ENCODE measurements at regions not wholly inside any gene's neighbourhood (a gene's known extent, or its start where the extent isn't known, plus 50 kb on each side); places are given as distances from the start of the nearest gene placed in this dataset.

DNA sequence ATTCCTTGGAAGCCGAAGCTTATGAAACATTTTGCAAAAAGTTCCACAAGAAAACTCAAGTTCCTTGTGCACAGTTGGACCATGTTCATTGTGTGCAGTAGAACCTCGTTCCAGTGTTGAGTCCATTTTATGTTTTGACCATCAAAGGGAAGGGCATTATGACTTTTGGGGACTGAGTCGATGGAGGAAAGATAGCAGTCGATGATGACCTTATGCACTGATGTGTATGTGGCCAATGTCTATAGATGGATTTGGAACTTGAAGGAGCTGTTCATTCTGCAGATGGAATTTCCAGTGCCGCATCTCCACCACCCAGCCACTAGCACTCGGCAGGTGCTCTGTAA is 71.5 kb upstream of the IGLL5 start:
- CTCF ChIA-PET: interaction anchor here (0.9 to 2.1 kb wide), 2 partner anchors 28 to 144 kb away, joined by 3 to 6 read pairs; no protein-coding TSS in a partner anchor

DNA sequence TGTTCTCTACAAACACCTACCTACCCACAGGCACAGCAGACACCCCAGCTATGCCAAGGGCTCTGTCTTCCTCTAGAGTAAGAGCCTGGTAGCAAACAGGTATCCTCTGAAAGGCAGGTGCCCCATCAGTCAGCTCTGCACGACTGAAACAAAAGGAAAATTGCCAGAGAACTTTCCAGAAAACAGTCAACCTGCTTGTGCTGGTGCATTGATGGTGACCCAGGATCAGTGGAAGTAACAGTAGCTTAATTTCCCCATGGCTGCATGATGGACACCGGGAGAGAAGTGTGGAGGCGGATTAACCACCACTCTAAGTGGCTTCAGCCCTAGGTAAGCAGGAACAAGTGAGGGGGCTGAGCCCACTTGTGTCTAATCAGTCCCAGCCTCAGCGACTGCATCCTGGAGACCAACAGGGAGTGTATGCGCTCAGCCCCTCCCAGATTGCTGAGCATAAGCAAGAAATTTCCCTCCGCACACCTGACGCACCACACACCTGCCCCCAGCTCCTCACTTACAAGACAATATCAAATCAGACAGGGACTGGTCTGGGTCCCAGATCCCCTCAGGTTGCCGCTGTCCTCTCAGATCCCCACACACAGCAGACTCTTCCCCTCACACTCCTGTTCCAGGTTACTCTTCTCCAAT is 70.7 kb upstream of the IGLL5 start:
- no peak for DNase-seq (ENCODE audit: low read depth)
- no peaks in the 10 kb centered on the region for H3K27me3 ChIP-seq (ENCODE audit: control insufficient read depth, insufficient read depth, low read length)
- ChIA-PET POLR2A (no interaction called here), CTCF (interaction anchor here (0.9 to 2.1 kb wide), 2 partner anchors 29 to 143 kb away, joined by 3 to 6 read pairs; no protein-coding TSS in a partner anchor)
- no peak overlapping the region for H3K4me3 ChIP-seq (ENCODE audit: low read depth, low read length)
- no peaks in the 10 kb centered on the region for H3K36me3 ChIP-seq (ENCODE audit: control insufficient read depth, insufficient read depth, low read length)
- TF ChIP-seq, protein P1, sequence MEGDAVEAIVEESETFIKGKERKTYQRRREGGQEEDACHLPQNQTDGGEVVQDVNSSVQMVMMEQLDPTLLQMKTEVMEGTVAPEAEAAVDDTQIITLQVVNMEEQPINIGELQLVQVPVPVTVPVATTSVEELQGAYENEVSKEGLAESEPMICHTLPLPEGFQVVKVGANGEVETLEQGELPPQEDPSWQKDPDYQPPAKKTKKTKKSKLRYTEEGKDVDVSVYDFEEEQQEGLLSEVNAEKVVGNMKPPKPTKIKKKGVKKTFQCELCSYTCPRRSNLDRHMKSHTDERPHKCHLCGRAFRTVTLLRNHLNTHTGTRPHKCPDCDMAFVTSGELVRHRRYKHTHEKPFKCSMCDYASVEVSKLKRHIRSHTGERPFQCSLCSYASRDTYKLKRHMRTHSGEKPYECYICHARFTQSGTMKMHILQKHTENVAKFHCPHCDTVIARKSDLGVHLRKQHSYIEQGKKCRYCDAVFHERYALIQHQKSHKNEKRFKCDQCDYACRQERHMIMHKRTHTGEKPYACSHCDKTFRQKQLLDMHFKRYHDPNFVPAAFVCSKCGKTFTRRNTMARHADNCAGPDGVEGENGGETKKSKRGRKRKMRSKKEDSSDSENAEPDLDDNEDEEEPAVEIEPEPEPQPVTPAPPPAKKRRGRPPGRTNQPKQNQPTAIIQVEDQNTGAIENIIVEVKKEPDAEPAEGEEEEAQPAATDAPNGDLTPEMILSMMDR (IDR thresholded peaks at IDR 0.05; ENCODE audit: insufficient read depth, low read depth, low read length): no peak

More for the DNA sequence above, 71.5 kb upstream of the IGLL5 start:
- TF ChIP-seq, protein P1 (IDR thresholded peaks at IDR 0.05; ENCODE audit: insufficient read depth, low read depth, low read length): no peak
- H3K27me3 ChIP-seq (ENCODE audit: control insufficient read depth, insufficient read depth, low read length): no peaks in the 10 kb centered on the region
- POLR2A ChIA-PET: no interaction called here
- H3K4me3 ChIP-seq (ENCODE audit: low read depth, low read length): no peak overlapping the region
- H3K36me3 ChIP-seq (ENCODE audit: control insufficient read depth, insufficient read depth, low read length): no peaks in the 10 kb centered on the region
- no peak for DNase-seq (ENCODE audit: low read depth)

DNA sequence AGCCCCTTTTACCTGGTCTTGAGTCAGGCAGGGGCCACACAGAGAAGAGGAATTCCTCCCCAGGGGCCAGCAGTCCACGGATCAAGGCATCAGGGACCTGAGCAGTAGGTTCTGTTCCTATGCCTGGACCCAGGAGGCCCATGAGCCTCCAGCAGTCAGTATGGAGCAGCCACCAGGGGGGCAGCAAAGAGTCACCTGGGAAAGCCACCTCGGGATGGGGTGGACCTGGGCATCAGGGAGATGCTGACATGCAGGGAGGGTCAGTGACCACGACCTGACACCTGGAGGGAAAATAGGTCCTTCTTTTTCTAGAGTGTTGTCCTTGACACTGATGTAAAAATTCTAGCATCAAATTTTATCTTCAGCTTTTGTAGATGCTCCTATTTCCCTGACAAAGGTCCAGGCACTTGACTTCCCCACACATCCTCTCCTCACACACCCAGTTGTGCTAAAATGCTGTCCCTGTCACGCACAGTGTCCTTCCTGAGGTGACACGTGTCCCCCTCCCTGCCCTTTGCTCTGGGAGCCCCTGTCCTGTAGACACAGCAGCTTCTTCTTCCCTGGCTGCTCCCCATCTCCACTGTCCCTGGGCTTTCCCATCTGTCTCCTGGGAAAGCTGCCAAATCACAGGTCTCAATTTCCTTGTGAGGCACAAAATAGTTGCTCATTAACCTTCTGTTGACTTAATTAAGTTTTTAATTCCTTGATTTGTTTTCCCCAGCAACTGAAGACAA is 70.0 kb upstream of the IGLL5 start:
- DNase-seq (ENCODE audit: low read depth): no peak
- POLR2A ChIA-PET: no interaction called here

DNA sequence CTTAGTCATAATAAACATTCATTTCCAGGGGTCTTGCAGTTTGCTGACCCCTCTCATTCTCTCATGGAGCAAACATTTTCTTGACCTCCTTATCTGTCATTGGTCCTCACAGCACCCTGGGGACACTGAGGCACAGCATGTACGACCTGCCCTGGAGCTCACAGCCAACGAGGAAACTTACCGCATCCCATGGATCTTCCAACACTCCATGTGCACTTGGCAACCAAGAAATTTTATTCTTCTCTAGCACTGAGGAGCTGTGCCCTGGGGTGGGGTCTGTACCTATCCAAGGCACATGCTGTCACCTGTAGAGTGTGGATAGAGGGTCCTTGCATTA is 69.4 kb upstream of the IGLL5 start:
- CTCF ChIA-PET: interaction anchor here (1.0 to 1.2 kb wide), 2 partner anchors 12 to 28 kb away, joined by 3 read pairs; no protein-coding TSS in a partner anchor
- H3K27me3 ChIP-seq (ENCODE audit: control insufficient read depth, insufficient read depth, low read length): no peaks in the 10 kb centered on the region
- TF ChIP-seq, protein P1 (IDR thresholded peaks at IDR 0.05; ENCODE audit: insufficient read depth, low read depth, low read length): no peak
- no peak for DNase-seq (ENCODE audit: low read depth)
- POLR2A ChIA-PET: no interaction called here
- no peaks in the 10 kb centered on the region for H3K36me3 ChIP-seq (ENCODE audit: control insufficient read depth, insufficient read depth, low read length)
- H3K4me3 ChIP-seq (ENCODE audit: low read depth, low read length): no peak overlapping the region

More for the DNA sequence above, 70.0 kb upstream of the IGLL5 start:
- TF ChIP-seq, protein P1 (IDR thresholded peaks at IDR 0.05; ENCODE audit: insufficient read depth, low read depth, low read length): no peak
- Histone ChIP-seq H3K4me3 (ENCODE audit: low read depth, low read length) (no peak overlapping the region), H3K27me3 (ENCODE audit: control insufficient read depth, insufficient read depth, low read length) (no peaks in the 10 kb centered on the region), H3K36me3 (ENCODE audit: control insufficient read depth, insufficient read depth, low read length) (no peaks in the 10 kb centered on the region)
- CTCF ChIA-PET: interaction anchor here (2.1 kb wide), 1 partner anchor 30 kb away, joined by 6 read pairs; no protein-coding TSS in a partner anchor
